NCI-H226 (cell line): ENCODE measurements at regions not wholly inside any gene's neighbourhood (a gene's known extent, or its start where the extent isn't known, plus 50 kb on each side); places are given as distances from the start of the nearest gene placed in this dataset.
"Not testable (repeated sequence)": the region's sequence is repeated elsewhere in the genome, so short reads cannot be mapped to it uniquely, and the experiment has no call there.

ENCODE experiments used
- DNase-seq: peaks from one replicate; pipeline ENCODE4 v3.0.0-alpha.2; 2015

GRCh38 chr13:81197483-81197882 is 856.6 kb upstream of the SPRY2 start:
- no peak for DNase-seq

GRCh38 chr13:81194362-81194761 is 853.4 kb upstream of the SPRY2 start:
- DNase-seq, result no peak

GRCh38 chr13:81184556-81185265 is 843.8 kb upstream of the SPRY2 start:
- DNase-seq, result peak; percentile 7

DNA sequence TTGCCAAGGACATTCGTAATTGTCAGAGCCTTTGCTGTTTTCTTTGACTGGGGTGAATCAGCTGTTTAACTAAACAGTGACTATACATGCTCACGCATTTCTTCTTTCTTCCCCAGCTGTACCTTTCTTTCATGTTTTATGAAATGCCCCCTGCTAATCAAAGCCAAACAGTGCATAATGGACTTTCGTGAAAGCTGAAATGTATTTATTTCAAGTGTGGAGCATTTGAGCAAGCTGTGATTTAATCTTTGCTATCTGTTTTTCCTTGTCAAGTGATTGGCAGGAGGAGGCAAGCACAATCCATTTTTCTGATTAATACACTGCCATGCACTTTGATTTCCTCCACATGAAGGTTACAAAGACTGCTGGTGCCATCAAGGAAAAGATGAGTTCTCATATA is 831.7 kb upstream of the SPRY2 start:
- no peak for DNase-seq

DNA sequence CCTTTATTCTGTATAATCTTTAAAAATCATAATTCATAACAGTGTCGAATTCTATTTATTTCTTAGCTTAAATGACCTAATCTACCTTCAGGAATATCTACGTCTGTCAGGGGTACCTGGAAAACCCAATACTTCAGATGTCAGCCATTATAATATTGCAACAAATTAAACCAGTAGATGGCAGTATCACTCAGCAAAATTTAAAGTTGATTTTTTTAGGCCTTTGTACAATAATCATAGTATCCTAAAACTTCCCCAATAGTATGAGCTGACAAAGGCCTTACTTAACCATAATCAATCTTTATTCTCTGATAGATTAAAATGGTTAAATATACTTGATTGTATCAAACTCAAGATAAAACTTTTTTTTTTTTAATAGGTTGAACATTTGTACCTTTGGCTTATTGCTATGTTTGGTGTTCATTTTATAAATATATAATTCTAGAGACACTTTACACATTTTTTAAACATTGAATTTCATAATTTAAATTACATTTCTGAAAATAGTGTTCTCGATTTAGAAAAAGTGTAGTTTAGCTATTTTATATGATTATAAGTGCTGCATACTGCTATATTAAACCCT is 830.2 kb upstream of the SPRY2 start:
- no peak for DNase-seq

GRCh38 chr13:81163823-81164222 is 822.9 kb upstream of the SPRY2 start:
- DNase-seq, result not testable (repeated sequence)

DNA sequence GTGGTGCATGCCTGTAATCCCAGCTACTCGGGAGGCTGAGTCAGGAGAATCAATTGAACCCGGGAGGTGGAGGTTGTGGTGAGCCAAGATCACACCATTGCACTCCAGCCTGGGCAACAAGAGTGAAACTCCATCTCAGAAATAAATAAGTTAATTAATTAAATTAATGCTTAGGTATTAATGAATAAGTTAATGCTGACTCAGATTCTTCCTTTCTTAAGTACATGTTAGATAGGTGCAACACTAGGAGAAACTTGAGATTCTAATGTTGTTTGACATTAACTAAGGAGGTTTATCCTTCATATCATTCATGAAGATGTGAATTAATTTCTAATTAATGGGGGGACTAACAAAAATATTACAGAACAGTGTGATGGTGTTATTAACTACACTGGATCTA is 812.6 kb upstream of the SPRY2 start:
- no peak for DNase-seq

- DNase-seq, result no peak
These were observed 807.9 kb upstream of the SPRY2 start for GRCh38 chr13:81148822-81149221.

DNA sequence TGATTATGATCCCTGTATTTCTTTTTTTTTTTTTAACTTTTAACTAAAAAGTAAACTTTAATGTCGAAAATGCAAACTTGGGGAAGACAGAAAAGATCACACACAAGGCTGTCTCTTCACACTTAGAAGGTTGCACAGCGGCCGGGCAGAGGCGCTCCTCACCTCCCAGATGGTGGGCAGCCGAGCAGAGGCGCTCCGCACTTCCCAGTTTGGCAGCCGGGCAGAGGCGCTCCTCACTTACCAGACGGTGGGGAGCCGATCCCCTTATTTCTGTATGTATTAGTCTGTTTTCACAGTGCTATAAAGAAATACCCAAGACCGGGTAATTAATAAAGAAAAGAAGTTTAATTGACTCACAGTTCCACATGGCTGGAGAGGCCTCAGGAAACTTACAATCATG is 805.6 kb upstream of the SPRY2 start:
- not testable (repeated sequence) for DNase-seq

- no peak for DNase-seq
These were observed 801.5 kb upstream of the SPRY2 start for GRCh38 chr13:81142306-81142999.

- no peak for DNase-seq
These were observed 799.7 kb upstream of the SPRY2 start for GRCh38 chr13:81140675-81141074.

- no peak for DNase-seq
These were observed 799.1 kb upstream of the SPRY2 start for GRCh38 chr13:81139987-81140386.

DNA sequence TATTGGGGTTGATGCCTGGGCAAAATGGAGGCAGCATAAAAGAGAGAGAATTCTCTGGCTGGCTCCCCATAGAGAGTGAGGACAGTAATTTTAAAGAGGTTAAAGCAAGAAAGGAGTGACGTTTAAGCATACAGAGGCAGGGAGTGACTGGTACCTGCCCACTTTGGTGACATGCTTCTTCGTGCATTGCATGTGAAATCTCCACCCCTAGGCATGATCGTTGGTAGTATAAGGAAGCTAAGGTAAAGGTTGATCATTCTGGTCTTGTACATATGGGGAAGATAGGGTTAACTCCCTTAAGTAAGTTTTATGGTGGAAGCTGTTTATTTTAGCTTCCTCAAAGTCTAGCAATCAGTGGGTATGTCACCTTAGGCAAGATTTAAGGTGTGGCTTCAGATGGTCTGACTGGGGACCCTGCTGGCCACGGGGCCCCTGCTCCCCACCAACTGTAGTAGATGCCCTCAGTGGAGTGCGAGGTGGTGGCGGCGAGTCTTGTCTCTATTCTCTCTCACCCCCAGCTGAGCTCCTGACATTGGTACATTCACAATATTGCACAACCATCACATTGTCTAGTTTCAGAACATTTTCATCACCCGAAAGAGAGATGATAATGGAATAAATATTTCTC is 797.5 kb upstream of the SPRY2 start:
- DNase-seq, result no peak

- DNase-seq, result peak; percentile 7
These were observed 792.1 kb upstream of the SPRY2 start for GRCh38 chr13:81133066-81133465.

- no peak for DNase-seq
These were observed 776.5 kb upstream of the SPRY2 start for GRCh38 chr13:81117416-81117815.

DNA sequence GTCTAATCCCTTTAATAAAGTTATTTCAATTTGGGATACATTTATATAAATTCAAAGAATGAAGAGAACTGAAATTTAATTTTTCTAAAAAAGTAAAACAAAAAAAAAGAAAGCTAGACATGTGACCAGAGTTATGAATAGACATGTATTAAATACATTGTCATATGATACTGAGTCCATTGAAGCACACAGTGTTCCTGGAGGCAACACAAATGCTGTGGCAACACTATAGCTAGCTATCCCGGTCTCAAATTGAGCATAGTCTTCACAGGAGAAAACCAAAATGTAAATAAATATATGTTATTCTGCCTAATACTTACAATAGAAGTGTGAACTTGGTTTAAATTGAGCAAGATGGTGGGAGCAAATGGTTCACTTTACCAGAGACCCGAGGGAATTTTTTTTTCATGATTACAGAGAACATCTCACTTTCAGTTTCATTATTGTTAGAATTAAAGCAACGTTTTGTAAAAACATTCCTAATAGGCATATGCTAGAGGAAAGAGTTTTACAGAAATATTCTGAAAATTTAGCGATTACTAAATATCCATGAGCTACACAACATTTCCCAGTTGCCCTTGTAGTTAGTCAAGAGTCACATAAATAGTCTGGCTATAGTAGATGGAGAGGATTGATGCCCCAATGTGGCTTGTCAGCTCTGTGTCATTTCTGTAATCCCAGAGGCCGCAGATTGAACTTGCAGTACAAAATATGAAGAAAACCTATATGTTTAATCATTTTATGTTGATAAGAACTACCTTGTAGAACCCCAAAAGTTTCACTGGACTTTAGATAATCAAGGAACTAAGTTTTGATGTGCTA is 775.7 kb upstream of the SPRY2 start:
- no peak for DNase-seq

DNA sequence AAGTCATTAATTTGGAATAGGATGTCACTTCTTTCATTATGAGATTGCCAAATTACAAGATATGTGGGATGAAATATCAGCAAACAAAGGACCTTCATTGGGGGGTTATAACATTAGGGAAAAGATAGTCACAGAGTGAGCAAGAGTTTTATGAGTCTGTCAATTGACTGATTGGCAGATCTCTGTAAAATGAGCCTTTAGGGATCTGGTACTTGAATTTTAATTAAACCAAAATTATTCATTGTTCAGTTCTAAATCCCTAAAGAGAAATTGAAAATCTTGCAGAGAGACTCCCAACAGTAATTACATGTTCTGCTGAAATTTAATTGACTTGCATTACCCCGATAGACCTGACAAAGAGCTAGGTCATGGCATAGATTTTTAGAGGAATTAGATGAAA is 768.1 kb upstream of the SPRY2 start:
- DNase-seq, result no peak

- DNase-seq, result no peak
These were observed 765.4 kb upstream of the SPRY2 start for GRCh38 chr13:81106348-81106747.

GRCh38 chr13:81104035-81104715 is 763.2 kb upstream of the SPRY2 start:
- no peak for DNase-seq

- not testable (repeated sequence) for DNase-seq
These were observed 761.1 kb upstream of the SPRY2 start for GRCh38 chr13:81102066-81102465.

- no peak for DNase-seq
These were observed 748.6 kb upstream of the SPRY2 start for GRCh38 chr13:81089371-81090157.
